Pancreas (tissue), 10 donors: ENCODE measurements at regions not wholly inside any gene's neighbourhood (a gene's known extent, or its start where the extent isn't known, plus 50 kb on each side); places are given as distances from the start of the nearest gene placed in this dataset.

ENCODE experiments used
- ATAC-seq, 4 donors: fragments of 200-7000 bp; cut with Tn5 transposase; one replicate each; pipeline versions ENCODE4 v1.8.0 to v1.9.1; 2020; ENCODE audit warnings: mild to moderate bottlenecking in 4 of 4, moderate library complexity in 4 of 4
- DNase-seq, 6 donors: peaks; one replicate each; pipeline ENCODE4 v3.0.0-alpha.2; 2020
- FAIRE-seq: peaks from 2 replicates; lab custom pipeline; 2012; peaks lifted over from hg19 to GRCh38; lab: Jason Lieb, UNC
- H3K27ac ChIP-seq, 4 donors: fragments of 200-600 bp; sonication (generic); 1 replicate in 3 of 4; 2 replicates in 1 of 4; pipeline versions ENCODE4 v1.5.0 to v1.8.0; 2020
- H3K27me3 ChIP-seq, 4 donors: fragments of 200-600 bp; one replicate each; pipeline ENCODE4 v1.8.0; 2021
- H3K36me3 ChIP-seq, 3 donors: fragments of 200-600 bp; sonication (generic) in 1 of 3; one replicate each; pipeline versions ENCODE4 v1.5.0 to v1.8.0; 2020 to 2021
- H3K4me1 ChIP-seq, 3 donors: fragments of 200-600 bp; one replicate each; pipeline ENCODE4 v1.8.0; 2021
- H3K4me3 ChIP-seq, 4 donors: fragments of 200-600 bp; sonication (generic) in 2 of 4; one replicate each; pipeline versions ENCODE4 v1.5.0 to v1.8.0; 2020 to 2021
- H3K9me3 ChIP-seq, 4 donors: fragments of 200-600 bp; one replicate each; pipeline ENCODE4 v1.8.0; 2021
- WGBS, 2 donors: extraction: QIAGEN DNeasy Blood & Tissue Kit; methylation state at CpG; one replicate each; pipeline ENCODE4 v1.1.7; 2013; 5-methylcytosine and 5-hydroxymethylcytosine counted together
- intact Hi-C, 3 donors: fragments of 100-400 bp; cut with DNase I; formaldehyde crosslinking; loops; one replicate each; pipeline versions ENCODE4 v1.11.1 to v1.14.2; 2022
- TF ChIP-seq, protein P1 (sequence below), 4 donors: fragments of 200-600 bp; sonication (generic) in 3 of 4; IDR thresholded peaks; one replicate each; pipeline versions ENCODE4 v1.5.0 to v1.8.0; 2021; ENCODE audit warnings: antibody characterized with exemption in 4 of 4
- donor health status: healthy with polysubstance abuse.
- donor health status: DM: no; HTN: no; CAD: no; lungs with moderate emphysema.
- donor health status: DM: no; HTN: no; CAD: no.
- donor health status: control.
- donor health status: control.
- donor health status: Bipolar disorder and iron deficiency.
- donor health status: DM: yes; HTN: yes; CAD: no.
- donor health status: DM: no; HTN: no; CAD: no.
- donor health status: DM: no; HTN: no; CAD: no.
- donor health status: DM: yes; HTN: yes; CAD: no.

DNA sequence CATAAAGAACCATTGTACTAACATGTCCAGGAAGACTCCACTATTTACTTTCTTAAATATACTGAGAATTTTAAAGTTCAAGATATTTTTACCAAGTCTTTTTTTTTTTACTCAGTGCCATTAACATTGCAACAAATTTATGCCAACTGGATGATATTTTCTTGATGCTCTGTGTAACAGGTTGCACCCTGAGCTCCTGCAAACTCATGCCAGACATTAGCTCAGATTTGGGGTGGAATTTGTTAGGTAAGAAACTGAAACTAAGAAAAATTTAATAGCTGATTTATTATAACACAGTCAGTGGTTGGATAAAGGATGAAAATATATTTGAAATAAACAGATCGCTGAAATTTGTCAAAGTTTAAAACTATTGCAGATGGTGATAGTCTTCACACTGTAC, 228.6 kb upstream of the SPHKAP start:
- no peaks in the 10 kb centered on the region for H3K9me3 ChIP-seq
- no peak for FAIRE-seq
- WGBS, 2 donors, result 93 to 97% methylated on average over 1 of the region's 1 CpG
- intact Hi-C loops, result no loop called here
- H3K27ac ChIP-seq, result no peak overlapping the region
- H3K4me1 ChIP-seq, result no peaks in the 10 kb centered on the region
- H3K27me3 ChIP-seq, result no peaks in the 10 kb centered on the region
- no peak for ATAC-seq
- no peak for DNase-seq
- TF ChIP-seq, protein P1, sequence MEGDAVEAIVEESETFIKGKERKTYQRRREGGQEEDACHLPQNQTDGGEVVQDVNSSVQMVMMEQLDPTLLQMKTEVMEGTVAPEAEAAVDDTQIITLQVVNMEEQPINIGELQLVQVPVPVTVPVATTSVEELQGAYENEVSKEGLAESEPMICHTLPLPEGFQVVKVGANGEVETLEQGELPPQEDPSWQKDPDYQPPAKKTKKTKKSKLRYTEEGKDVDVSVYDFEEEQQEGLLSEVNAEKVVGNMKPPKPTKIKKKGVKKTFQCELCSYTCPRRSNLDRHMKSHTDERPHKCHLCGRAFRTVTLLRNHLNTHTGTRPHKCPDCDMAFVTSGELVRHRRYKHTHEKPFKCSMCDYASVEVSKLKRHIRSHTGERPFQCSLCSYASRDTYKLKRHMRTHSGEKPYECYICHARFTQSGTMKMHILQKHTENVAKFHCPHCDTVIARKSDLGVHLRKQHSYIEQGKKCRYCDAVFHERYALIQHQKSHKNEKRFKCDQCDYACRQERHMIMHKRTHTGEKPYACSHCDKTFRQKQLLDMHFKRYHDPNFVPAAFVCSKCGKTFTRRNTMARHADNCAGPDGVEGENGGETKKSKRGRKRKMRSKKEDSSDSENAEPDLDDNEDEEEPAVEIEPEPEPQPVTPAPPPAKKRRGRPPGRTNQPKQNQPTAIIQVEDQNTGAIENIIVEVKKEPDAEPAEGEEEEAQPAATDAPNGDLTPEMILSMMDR (IDR thresholded peaks at IDR 0.05), result no peak
- H3K4me3 ChIP-seq, result no peak overlapping the region
- H3K36me3 ChIP-seq, result no peaks in the 10 kb centered on the region

DNA sequence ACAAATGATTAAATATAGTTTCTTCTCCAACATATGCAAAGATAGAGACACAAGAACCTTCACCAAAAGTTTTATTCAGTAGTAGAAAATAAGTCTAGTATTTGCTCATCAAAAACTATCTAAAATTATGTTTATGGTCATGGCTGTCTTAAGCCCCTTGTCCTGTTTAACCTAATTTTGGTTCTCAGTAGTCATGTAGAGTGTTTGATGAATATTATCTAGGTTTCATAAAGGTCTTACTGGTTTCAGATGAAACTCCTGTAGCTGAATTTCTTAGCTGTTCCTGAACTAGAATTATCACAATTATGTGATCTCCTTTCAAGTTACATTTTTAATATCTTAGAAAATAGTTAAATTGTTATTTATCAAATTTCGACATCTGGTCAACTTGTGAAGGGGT, 228.0 kb upstream of the SPHKAP start:
- H3K9me3 ChIP-seq, result no peaks in the 10 kb centered on the region
- no peak for ATAC-seq
- 52 to 60% methylated on average over 1 of the region's 1 CpG for WGBS, 2 donors
- no peak for DNase-seq
- no peak overlapping the region for H3K27ac ChIP-seq
- intact Hi-C loops, result no loop called here
- no peaks in the 10 kb centered on the region for H3K27me3 ChIP-seq
- H3K36me3 ChIP-seq, result no peaks in the 10 kb centered on the region
- no peak overlapping the region for H3K4me3 ChIP-seq
- no peaks in the 10 kb centered on the region for H3K4me1 ChIP-seq
- no peak for FAIRE-seq
- TF ChIP-seq, protein P1 (IDR thresholded peaks at IDR 0.05), result no peak

- no peaks in the 10 kb centered on the region for H3K36me3 ChIP-seq
- intact Hi-C loops, result no loop called here
- ATAC-seq (no peak), FAIRE-seq (no peak), DNase-seq (no peak)
- 71 to 78% methylated on average over 4 of the region's 4 CpGs for WGBS, 2 donors
- H3K27ac ChIP-seq, result no peak overlapping the region
- no peaks in the 10 kb centered on the region for H3K4me1 ChIP-seq
- no peaks in the 10 kb centered on the region for H3K27me3 ChIP-seq
- TF ChIP-seq, protein P1 (IDR thresholded peaks at IDR 0.05), result no peak
- no peak overlapping the region for H3K4me3 ChIP-seq
- H3K9me3 ChIP-seq, result no peaks in the 10 kb centered on the region
These were observed 227.2 kb upstream of the SPHKAP start for GRCh38 chr2:228408529-228409227.

DNA sequence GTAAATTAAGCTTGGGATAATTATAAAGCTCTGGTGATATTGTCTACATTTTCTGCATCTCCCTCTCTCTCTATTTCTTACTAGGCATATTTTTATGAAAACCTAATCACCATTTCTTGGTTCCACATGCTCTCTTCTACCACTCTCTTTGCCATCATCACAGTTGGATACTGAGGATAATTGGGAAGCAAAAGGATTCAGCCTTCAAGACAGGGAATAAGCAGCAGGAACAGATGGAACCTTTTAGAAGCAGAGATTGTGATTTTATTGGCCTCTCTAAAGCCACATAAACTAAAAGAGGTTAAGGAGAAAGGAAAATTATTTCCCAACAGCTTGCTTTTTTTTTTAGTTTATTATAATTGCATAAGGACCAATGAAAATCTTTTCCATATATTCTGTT, 226.3 kb upstream of the SPHKAP start:
- FAIRE-seq (no peak), ATAC-seq (no peak), DNase-seq (no peak)
- Histone ChIP-seq H3K4me3 (no peak overlapping the region), H3K4me1 (no peaks in the 10 kb centered on the region), H3K9me3 (no peaks in the 10 kb centered on the region), H3K36me3 (no peaks in the 10 kb centered on the region), H3K27ac (no peak overlapping the region), H3K27me3 (no peaks in the 10 kb centered on the region)
- TF ChIP-seq, protein P1 (IDR thresholded peaks at IDR 0.05), result no peak
- intact Hi-C loops, result no loop called here

- H3K4me3 ChIP-seq, result no peak overlapping the region
- FAIRE-seq (no peak), DNase-seq (peak in 1 of 6 donors; percentile 19), ATAC-seq (no peak)
- no peaks in the 10 kb centered on the region for H3K9me3 ChIP-seq
- H3K4me1 ChIP-seq, result no peaks in the 10 kb centered on the region
- H3K27me3 ChIP-seq, result no peaks in the 10 kb centered on the region
- H3K27ac ChIP-seq, result no peak overlapping the region
- TF ChIP-seq, protein P1 (IDR thresholded peaks at IDR 0.05), result no peak
- no peaks in the 10 kb centered on the region for H3K36me3 ChIP-seq
- 76 to 89% methylated on average over 3 of the region's 3 CpGs for WGBS, 2 donors
- intact Hi-C loops, result no loop called here
These were observed 219.8 kb upstream of the SPHKAP start for GRCh38 chr2:228401065-228401912.
